Esophagus muscularis mucosa (tissue), 4 donors: ENCODE measurements at regions not wholly inside any gene's neighbourhood (a gene's known extent, or its start where the extent isn't known, plus 50 kb on each side); places are given as distances from the start of the nearest gene placed in this dataset.

ENCODE experiments used
- DNase-seq: peaks from one replicate; pipeline ENCODE4 v3.0.0-alpha.2; 2017; ENCODE audit errors: extremely low spot score
- H3K27ac ChIP-seq, 4 donors: fragments of 200-600 bp; sonication (generic); replicated peaks in 1 of 4; 1 replicate in 3 of 4; 2 replicates in 1 of 4; pipeline ENCODE4 v1.5.1; 2016 to 2019; ENCODE audit warnings: mild to moderate bottlenecking in 1 of 4
- H3K27me3 ChIP-seq, 4 donors: fragments of 200-600 bp; sonication (generic); one replicate each; pipeline versions ENCODE4 v1.5.1 to v1.6.0; 2016 to 2019
- H3K36me3 ChIP-seq, 4 donors: fragments of 200-600 bp; sonication (generic); one replicate each; pipeline ENCODE4 v1.5.1; 2016 to 2019
- H3K4me1 ChIP-seq, 4 donors: fragments of 200-600 bp; sonication (generic); one replicate each; pipeline ENCODE4 v1.5.1; 2016 to 2019
- H3K4me3 ChIP-seq, 4 donors: fragments of 200-600 bp; sonication (generic); 1 replicate in 2 of 4; 2 replicates in 2 of 4; pipeline ENCODE4 v1.5.1; 2016 to 2019; ENCODE audit warnings: mild to moderate bottlenecking in 4 of 4, moderate library complexity in 1 of 4
- H3K9me3 ChIP-seq, 4 donors: fragments of 200-600 bp; sonication (generic); 1 replicate in 3 of 4; 2 replicates in 1 of 4; pipeline ENCODE4 v1.5.1; 2016 to 2019
- CTCF ChIP-seq, 3 experiments: fragments of 200-600 bp in 2 of 3; fragments of 450-650 bp in 1 of 3; sonication (generic) in 2 of 3; IDR thresholded peaks; one replicate each; pipeline ENCODE4 v1.5.1; 2017 to 2019; ENCODE audit warnings: antibody characterized with exemption in 3 of 3, mild to moderate bottlenecking in 2 of 3, moderate library complexity in 1 of 3
- EP300 ChIP-seq: sonication (generic); formaldehyde crosslinking; IDR thresholded peaks from one replicate; pipeline ENCODE4 v1.6.1; 2017; ENCODE audit warnings: antibody characterized with exemption
- POLR2A ChIP-seq: fragments of 450-650 bp; IDR thresholded peaks from one replicate; pipeline ENCODE4 v1.6.1; 2017; ENCODE audit warnings: antibody characterized with exemption, moderate library complexity, mild to moderate bottlenecking, low read depth
- POLR2AphosphoS5 ChIP-seq, 2 donors: sonication (generic); formaldehyde crosslinking; IDR thresholded peaks; one replicate each; pipeline ENCODE4 v1.6.1; 2017; ENCODE audit warnings: antibody characterized with exemption in 2 of 2
- WGBS: methylation state at CpG from one replicate; pipeline ENCODE4 v1.1.5; 2018; 5-methylcytosine and 5-hydroxymethylcytosine counted together
- intact Hi-C: fragments of 100-400 bp; cut with DNase I; formaldehyde crosslinking; loops from one replicate; pipeline ENCODE4 v1.15.1; 2023

GRCh38 chr4:137957806-137958205 lies 284.3 kb downstream of the SLC7A11 start:
- Histone ChIP-seq H3K36me3 (no peaks in the 10 kb centered on the region), H3K9me3 (no peaks in the 10 kb centered on the region), H3K4me1 (peaks cover 0 to 10% (median 2%) of the 10 kb centered on the region in 4 donors), H3K27me3 (peaks cover 0 to 10% (median 0%) of the 10 kb centered on the region in 4 donors), H3K27ac (no peak overlapping the region), H3K4me3 (no peak overlapping the region)
- 88% methylated on average over 3 of the region's 3 CpGs for WGBS
- TF ChIP-seq CTCF (IDR thresholded peaks at IDR 0.05) (no peak), EP300 (no peak), POLR2AphosphoS5 (IDR thresholded peaks at IDR 0.05) (no peak), POLR2A (no peak)
- DNase-seq = no peak
- intact Hi-C loops = no loop called here

- intact Hi-C loops = no loop called here
- peaks cover 0 to 6% (median 1%) of the 10 kb centered on the region in 4 donors for H3K4me1 ChIP-seq
- H3K27ac ChIP-seq = no peak overlapping the region
- peaks cover 0 to 17% (median 0%) of the 10 kb centered on the region in 4 donors for H3K27me3 ChIP-seq
- no peaks in the 10 kb centered on the region for H3K9me3 ChIP-seq
- DNase-seq = no peak
- TF ChIP-seq POLR2A = no peak
- no peak for TF ChIP-seq POLR2AphosphoS5 (IDR thresholded peaks at IDR 0.05)
- WGBS = 92% methylated on average over 2 of the region's 2 CpGs
- H3K36me3 ChIP-seq = no peaks in the 10 kb centered on the region
- no peak overlapping the region for H3K4me3 ChIP-seq
These were observed 285.9 kb downstream of the SLC7A11 start for GRCh38 chr4:137956256-137956655.

GRCh38 chr4:137955595-137955994 lies 286.6 kb downstream of the SLC7A11 start:
- Histone ChIP-seq H3K9me3 (no peaks in the 10 kb centered on the region), H3K4me3 (no peak overlapping the region), H3K4me1 (no peaks in the 10 kb centered on the region), H3K27ac (no peak overlapping the region), H3K27me3 (peaks cover 0 to 17% (median 0%) of the 10 kb centered on the region in 4 donors), H3K36me3 (no peaks in the 10 kb centered on the region)
- TF ChIP-seq POLR2AphosphoS5 (IDR thresholded peaks at IDR 0.05) (no peak), EP300 (no peak), CTCF (IDR thresholded peaks at IDR 0.05) (no peak), POLR2A (no peak)
- intact Hi-C loops = no loop called here
- 100% methylated on average over 1 of the region's 1 CpG for whole genome bisulfite sequencing
- DNase-seq = no peak

- no peak overlapping the region for H3K4me3 ChIP-seq
- no peaks in the 10 kb centered on the region for H3K9me3 ChIP-seq
- H3K27ac ChIP-seq = no peak overlapping the region
- peaks cover 0 to 10% (median 7%) of the 10 kb centered on the region in 4 donors for H3K4me1 ChIP-seq
- intact Hi-C loops = no loop called here
- no peaks in the 10 kb centered on the region for H3K36me3 ChIP-seq
- TF ChIP-seq CTCF (IDR thresholded peaks at IDR 0.05) (no peak), POLR2AphosphoS5 (IDR thresholded peaks at IDR 0.05) (no peak), EP300 (no peak), POLR2A (no peak)
- no peak for DNase-seq
- 74% methylated on average over 2 of the region's 2 CpGs for WGBS
- peaks cover 0 to 17% (median 0%) of the 10 kb centered on the region in 4 donors for H3K27me3 ChIP-seq
These were observed 290.0 kb downstream of the SLC7A11 start for GRCh38 chr4:137952116-137952515.

GRCh38 chr4:137950286-137950685 lies 291.9 kb downstream of the SLC7A11 start:
- DNase-seq = no peak
- Histone ChIP-seq H3K4me3 (no peak overlapping the region), H3K27me3 (peaks cover 0 to 14% (median 0%) of the 10 kb centered on the region in 4 donors), H3K4me1 (peaks cover 0 to 11% (median 7%) of the 10 kb centered on the region in 4 donors), H3K27ac (no peak overlapping the region), H3K36me3 (no peaks in the 10 kb centered on the region), H3K9me3 (no peaks in the 10 kb centered on the region)
- intact Hi-C loops = no loop called here
- WGBS = 95% methylated on average over 3 of the region's 3 CpGs
- TF ChIP-seq EP300 (no peak), POLR2AphosphoS5 (IDR thresholded peaks at IDR 0.05) (no peak), POLR2A (no peak), CTCF (IDR thresholded peaks at IDR 0.05) (no peak)
